HCT116 (cell line): ENCODE measurements at regions not wholly inside any gene's neighbourhood (a gene's known extent, or its start where the extent isn't known, plus 50 kb on each side); places are given as distances from the start of the nearest gene placed in this dataset.

Experiments
- ATAC-seq: fragments of 200-7000 bp; cut with Tn5 transposase; 2 replicates; pipeline ENCODE4 v1.9.1; 2020; ENCODE audit warnings: mild to moderate bottlenecking, moderate library complexity
- BruUV-seq: library from RNA; stranded (reverse); fragments of 400-500 nt; replicated peaks from 2 replicates; lab custom pipeline; 2021; lab: Mats Ljungman, UMichigan
- CTCF ChIA-PET: fragments of 300-600 bp; sonication (Branson Sonifier 250); formaldehyde crosslinking; loops from one replicate; lab custom pipeline; 2021; ENCODE audit warnings: antibody characterized with exemption; lab: Charles Lee
- POLR2A ChIA-PET: fragments of 300-600, 350-600 bp; sonication (Branson Sonifier 250); formaldehyde crosslinking; loops from one replicate; lab custom pipeline; 2021; ENCODE audit warnings: antibody characterized with exemption; lab: Charles Lee
- RAD21 ChIA-PET, 2 experiments: fragments of 300-600 bp; sonication (Branson Sonifier 250); formaldehyde crosslinking; loops; one replicate each; lab custom pipeline; 2023; ENCODE audit warnings: low total read pairs in 2 of 2; ENCODE audit not compliant: uncharacterized antibody in 2 of 2, unreplicated experiment in 2 of 2, low non-redundant PET in 1 of 2; lab: Charles Lee
- DNase-seq: peaks from one replicate; pipeline ENCODE4 v3.0.0-alpha.2; 2010; ENCODE audit warnings: low read depth, low spot score
- H2AFZ ChIP-seq: fragments of 200-600 bp; shearing (Covaris generic), sonication (generic); 2 replicates; pipeline ENCODE4 v1.6.1; 2017; ENCODE audit warnings: low read depth, mixed run types, mixed read lengths, antibody characterized with exemption, low read length; ENCODE audit not compliant: poor library complexity, severe bottlenecking
- H3K27ac ChIP-seq: 2 replicates; pipeline ENCODE4 v1.5.1; 2012; ENCODE audit warnings: low read depth, low read length
- H3K27me3 ChIP-seq: fragments of 200-600 bp; sonication (generic); 2 replicates; pipeline ENCODE4 v1.6.1; 2016; ENCODE audit warnings: mixed run types, low read length, mixed read lengths; ENCODE audit not compliant: insufficient read depth
- H3K36me3 ChIP-seq, 2 experiments: fragments of 200-500 bp in 1 of 2; fragments of 200-600 bp in 1 of 2; sonication (Bioruptor generic) in 1 of 2; sonication (generic) in 1 of 2; 2 replicates each; pipeline versions ENCODE4 v1.5.1 to v1.6.1; 2014 to 2016; ENCODE audit warnings: low read length in 2 of 2, inconsistent platforms in 1 of 2, mixed read lengths in 1 of 2, mixed run types in 1 of 2; ENCODE audit not compliant: insufficient read depth in 2 of 2, control insufficient read depth in 1 of 2
- H3K4me1 ChIP-seq, 2 experiments: fragments of 200-600 bp in 1 of 2; sonication (generic) in 1 of 2; 2 replicates each; pipeline versions ENCODE4 v1.5.1 to v1.6.1; 2012 to 2017; ENCODE audit warnings: low read length in 2 of 2, inconsistent platforms in 1 of 2, mild to moderate bottlenecking in 1 of 2, mixed read lengths in 1 of 2, mixed run types in 1 of 2, moderate library complexity in 1 of 2; ENCODE audit not compliant: insufficient read depth in 2 of 2, control insufficient read depth in 1 of 2
- H3K4me2 ChIP-seq: fragments of 200-600 bp; sonication (generic); 2 replicates; pipeline ENCODE4 v1.6.1; 2017; ENCODE audit warnings: mixed run types, low read length, mixed read lengths
- H3K4me3 ChIP-seq, 2 experiments: fragments of 200-600 bp in 1 of 2; sonication (generic) in 1 of 2; replicated peaks in 1 of 2; 2 replicates each; pipeline ENCODE4 v1.5.1; 2011 to 2016; ENCODE audit warnings: low read length in 2 of 2, control low read depth in 1 of 2, low read depth in 1 of 2, mild to moderate bottlenecking in 1 of 2, mixed read lengths in 1 of 2, mixed run types in 1 of 2
- H3K79me2 ChIP-seq: fragments of 200-600 bp; sonication (generic); 2 replicates; pipeline ENCODE4 v1.6.1; 2017; ENCODE audit warnings: mild to moderate bottlenecking, mixed run types, low read length, moderate library complexity, mixed read lengths; ENCODE audit not compliant: insufficient read depth
- H3K9ac ChIP-seq: fragments of 200-600 bp; sonication (generic); 2 replicates; pipeline ENCODE4 v1.6.1; 2016; ENCODE audit warnings: low read length, mixed read lengths
- H3K9me2 ChIP-seq: fragments of 200-600 bp; sonication (generic), shearing (Covaris generic); 2 replicates; pipeline ENCODE4 v1.6.1; 2017; ENCODE audit warnings: mixed run types, mild to moderate bottlenecking, moderate library complexity; ENCODE audit not compliant: insufficient read depth
- H3K9me3 ChIP-seq, 2 experiments: fragments of 200-500 bp in 1 of 2; fragments of 200-600 bp in 1 of 2; sonication (Bioruptor generic) in 1 of 2; sonication (generic) in 1 of 2; 2 replicates each; pipeline ENCODE4 v1.6.1; 2014 to 2017; ENCODE audit warnings: low read length in 2 of 2, mixed read lengths in 2 of 2, inconsistent platforms in 1 of 2, low read depth in 1 of 2, mild to moderate bottlenecking in 1 of 2, mixed run types in 1 of 2, moderate library complexity in 1 of 2; ENCODE audit not compliant: control insufficient read depth in 1 of 2, insufficient read depth in 1 of 2
- H4K20me1 ChIP-seq: fragments of 200-600 bp; sonication (generic), shearing (Covaris generic); 2 replicates; pipeline ENCODE4 v1.6.1; 2017; ENCODE audit warnings: mixed run types, mild to moderate bottlenecking, moderate library complexity; ENCODE audit not compliant: insufficient read depth
- CBX3 ChIP-seq: IDR thresholded peaks from 2 replicates; pipeline ENCODE4 v1.6.1; 2012; ENCODE audit warnings: low read depth
- CTCF ChIP-seq, 3 experiments: fragments of 200-600 bp in 1 of 3; sonication (generic) in 1 of 3; IDR thresholded peaks in 2 of 3; conservative IDR thresholded peaks in 1 of 3; 2 replicates each; pipeline ENCODE4 v1.5.1; 2012 to 2017; ENCODE audit warnings: low read depth in 2 of 3, low read length in 2 of 3, antibody characterized with exemption in 1 of 3, borderline replicate concordance in 1 of 3, control low read depth in 1 of 3, mild to moderate bottlenecking in 1 of 3, mixed read lengths in 1 of 3, mixed run types in 1 of 3, moderate library complexity in 1 of 3; ENCODE audit not compliant: insufficient read depth in 1 of 3
- EGR1 ChIP-seq: IDR thresholded peaks from 2 replicates; pipeline ENCODE4 v1.6.1; 2012; ENCODE audit warnings: low read depth
- EZH2 ChIP-seq: fragments of 200-600 bp; sonication (generic); IDR thresholded peaks from 2 replicates; pipeline ENCODE4 v1.6.1; 2017; ENCODE audit warnings: antibody characterized with exemption, mixed run types
- EZH2phosphoT487 ChIP-seq: fragments of 200-600 bp; IDR thresholded peaks from 2 replicates; pipeline ENCODE4 v1.6.1; 2018; ENCODE audit warnings: antibody characterized with exemption, borderline replicate concordance
- FOSL1 ChIP-seq: IDR thresholded peaks from 2 replicates; pipeline ENCODE4 v1.6.1; 2012; ENCODE audit warnings: low read depth
- JUND ChIP-seq: IDR thresholded peaks from 2 replicates; pipeline ENCODE4 v1.6.1; 2012
- POLR2AphosphoS5 ChIP-seq: IDR thresholded peaks from 2 replicates; pipeline ENCODE4 v1.6.1; 2011; ENCODE audit warnings: mild to moderate bottlenecking, low read depth, low read length, moderate library complexity
- RAD21 ChIP-seq: IDR thresholded peaks from 2 replicates; pipeline ENCODE4 v1.6.1; 2012; ENCODE audit warnings: low read depth, mild to moderate bottlenecking
- SP1 ChIP-seq: IDR thresholded peaks from 2 replicates; pipeline ENCODE4 v1.6.1; 2012; ENCODE audit warnings: low read depth
- YY1 ChIP-seq: IDR thresholded peaks from 2 replicates; pipeline ENCODE4 v1.6.1; 2011; ENCODE audit warnings: low read length, low read depth, moderate library complexity, mild to moderate bottlenecking; ENCODE audit not compliant: insufficient replicate concordance; ENCODE audit errors: extremely low read depth
- intact Hi-C: fragments of 100-400 bp; cut with micrococcal nuclease; formaldehyde crosslinking; loops from 2 replicates; pipeline ENCODE4 v1.10.0; 2022

- H3K4me3 ChIP-seq: no peak overlapping the region
- no peaks in the 10 kb centered on the region for H3K4me1 ChIP-seq
- POLR2A ChIA-PET: no interaction called here
- no peaks in the 10 kb centered on the region for H4K20me1 ChIP-seq
- TF ChIP-seq EZH2 (no peak), JUND (no peak), YY1 (no peak), CBX3 (no peak), POLR2AphosphoS5 (no peak), CTCF (IDR thresholded peaks at IDR 0.05 in 2 of 3, conservative IDR thresholded peaks at IDR 0.05 in 1 of 3; ENCODE audit: borderline replicate concordance in 1 of 3, insufficient read depth in 1 of 3, low read depth in 2 of 3, low read length in 2 of 3) (no peak)
- TF ChIP-seq, all 23 proteins: peak for 0
- ChIA-PET RAD21 (no interaction called here), CTCF (no interaction called here)
- BruUV-seq: no TSS peak
- H3K27ac ChIP-seq: no peak overlapping the region
- no peaks in the 10 kb centered on the region for H3K9me2 ChIP-seq
- no peaks in the 10 kb centered on the region for H3K36me3 ChIP-seq
- ATAC-seq (no peak), DNase-seq (no peak)
- no peak overlapping the region for H3K4me2 ChIP-seq
- peaks cover 16 to 20% of the 10 kb centered on the region in 2 experiments; a peak in 2 of 4 replicates for H3K9me3 ChIP-seq
- H3K9ac ChIP-seq: no peak overlapping the region
- intact Hi-C loops: no loop called here
- no peaks in the 10 kb centered on the region for H3K79me2 ChIP-seq
- H2AFZ ChIP-seq: no peak overlapping the region
- H3K27me3 ChIP-seq: no peaks in the 10 kb centered on the region
Measured at GRCh38 chr2:125584732-125585131, 1071.2 kb upstream of the GYPC start.

- BruUV-seq: no TSS peak
- Histone ChIP-seq H3K27me3 (no peaks in the 10 kb centered on the region), H3K4me2 (no peak overlapping the region), H3K79me2 (no peaks in the 10 kb centered on the region), H4K20me1 (no peaks in the 10 kb centered on the region), H3K4me1 (no peaks in the 10 kb centered on the region), H3K9me2 (no peaks in the 10 kb centered on the region), H3K36me3 (no peaks in the 10 kb centered on the region; a peak in 1 of 4 replicates), H2AFZ (no peak overlapping the region), H3K27ac (no peak overlapping the region), H3K4me3 (no peak overlapping the region), H3K9ac (no peak overlapping the region), H3K9me3 (peaks cover 11 to 17% of the 10 kb centered on the region in 2 experiments; a peak in 2 of 4 replicates)
- ChIA-PET POLR2A (no interaction called here), RAD21 (no interaction called here), CTCF (no interaction called here)
- DNase-seq (no peak), ATAC-seq (no peak)
- intact Hi-C loops: no loop called here
- TF ChIP-seq RAD21: no peak
- no peak for TF ChIP-seq FOSL1
- no peak for TF ChIP-seq EGR1
- no peak for TF ChIP-seq EZH2phosphoT487
- no peak for TF ChIP-seq SP1
Measured at GRCh38 chr2:125588780-125589179, 1067.2 kb upstream of the GYPC start.
